Stimulated activated naive CD8-positive, alpha-beta T cell treated with anti-CD3 and anti-CD28 coated beads, Interleukin-15, amount 100 ng/mL, for 72 hours (primary cell): ENCODE measurements at regions not wholly inside any gene's neighbourhood (a gene's known extent, or its start where the extent isn't known, plus 50 kb on each side); places are given as distances from the start of the nearest gene placed in this dataset.

ENCODE experiments used
- ATAC-seq: fragments of 150-1000 bp; cut with Tn5 transposase; 2 replicates; pipeline ENCODE4 v1.10.0; 2021; ENCODE audit warnings: mild to moderate bottlenecking, moderate library complexity
- DNase-seq, 2 donors: peaks; one replicate each; pipeline ENCODE4 v3.0.0; 2021 to 2022
- H3K27ac Mint-ChIP-seq, 2 donors: one replicate each; pipeline ENCODE4 v1.8.0; 2022; ENCODE audit warnings: mild to moderate bottlenecking in 2 of 2, mixed read lengths in 2 of 2, moderate library complexity in 2 of 2
- H3K27me3 Mint-ChIP-seq: one replicate; pipeline ENCODE4 v1.8.0; 2022; ENCODE audit warnings: mixed read lengths
- H3K4me1 Mint-ChIP-seq: one replicate; pipeline ENCODE4 v1.8.0; 2022; ENCODE audit warnings: mild to moderate bottlenecking, mixed read lengths
- H3K4me3 Mint-ChIP-seq, 2 donors: one replicate each; pipeline ENCODE4 v1.8.0; 2022; ENCODE audit warnings: mild to moderate bottlenecking in 2 of 2, mixed read lengths in 2 of 2, moderate library complexity in 1 of 2
- H3K9me3 Mint-ChIP-seq, 2 donors: one replicate each; pipeline ENCODE4 v1.8.0; 2022; ENCODE audit warnings: mixed read lengths in 2 of 2

DNA sequence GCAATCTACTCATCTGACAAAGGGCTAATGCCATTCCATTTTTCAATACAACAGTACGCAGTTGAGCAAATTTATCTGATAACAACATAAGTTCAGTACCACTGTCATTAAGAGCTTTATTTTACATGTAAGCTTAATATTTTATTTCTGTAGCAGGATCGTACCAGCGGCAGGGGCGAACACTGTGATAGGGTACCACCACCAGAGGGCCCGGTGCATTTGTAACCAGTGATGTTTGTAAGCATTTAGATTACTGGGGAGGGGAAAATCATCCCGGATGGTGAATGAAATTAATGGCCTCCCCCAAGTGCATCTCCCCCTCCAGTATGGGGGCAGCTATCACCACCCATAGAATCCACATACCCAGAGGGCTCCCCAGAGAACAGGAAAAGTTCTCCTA is 179.0 kb downstream of the ADGRA3 start:
- H3K4me3 Mint-ChIP-seq = no peak overlapping the region
- DNase-seq (no peak), ATAC-seq (no peak)

DNA sequence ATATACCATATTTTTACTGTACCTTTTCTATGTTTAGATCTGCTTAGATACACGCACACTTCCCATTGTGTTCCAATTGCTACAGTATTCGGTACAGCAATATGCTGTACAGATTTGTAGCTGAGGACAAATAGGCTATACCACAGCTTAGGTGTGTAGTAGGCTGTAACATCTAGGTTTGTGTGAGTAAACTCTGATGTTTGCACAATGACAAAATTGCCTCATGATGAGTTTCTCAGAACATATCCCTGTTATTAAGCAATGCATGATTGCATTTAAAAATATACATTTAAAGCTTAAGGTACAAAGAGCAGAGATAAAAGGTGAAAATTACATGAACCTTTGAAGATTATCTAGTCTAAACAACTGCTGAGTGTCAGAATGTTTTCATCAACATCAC is 181.7 kb downstream of the ADGRA3 start:
- ATAC-seq = no peak

More for the DNA sequence above, 179.0 kb downstream of the ADGRA3 start:
- H3K27ac Mint-ChIP-seq = no peak overlapping the region
- H3K27me3 Mint-ChIP-seq = no peaks in the 10 kb centered on the region
- no peaks in the 10 kb centered on the region for H3K4me1 Mint-ChIP-seq
- peaks cover 0 to 7% of the 10 kb centered on the region in 2 donors for H3K9me3 Mint-ChIP-seq

GRCh38 chr4:22324422-22324821 is 191.4 kb downstream of the ADGRA3 start:
- Mint-ChIP-seq H3K9me3 (no peaks in the 10 kb centered on the region), H3K4me1 (no peaks in the 10 kb centered on the region), H3K27ac (no peak overlapping the region), H3K4me3 (no peak overlapping the region), H3K27me3 (no peaks in the 10 kb centered on the region)
- no peak for DNase-seq
- no peak for ATAC-seq

More for the DNA sequence above, 181.7 kb downstream of the ADGRA3 start:
- Mint-ChIP-seq H3K4me3 (no peak overlapping the region), H3K27ac (no peak overlapping the region), H3K9me3 (peaks cover 0 to 7% of the 10 kb centered on the region in 2 donors), H3K27me3 (no peaks in the 10 kb centered on the region), H3K4me1 (no peaks in the 10 kb centered on the region)
- DNase-seq = no peak

GRCh38 chr4:22323691-22324090 is 192.2 kb downstream of the ADGRA3 start:
- H3K4me1 Mint-ChIP-seq = no peaks in the 10 kb centered on the region
- ATAC-seq (no peak), DNase-seq (no peak)
- H3K4me3 Mint-ChIP-seq = no peak overlapping the region
- no peaks in the 10 kb centered on the region for H3K27me3 Mint-ChIP-seq
- peak overlapping the region in 1 of 2 donors; percentile 67 for H3K27ac Mint-ChIP-seq
- H3K9me3 Mint-ChIP-seq = no peaks in the 10 kb centered on the region

DNA sequence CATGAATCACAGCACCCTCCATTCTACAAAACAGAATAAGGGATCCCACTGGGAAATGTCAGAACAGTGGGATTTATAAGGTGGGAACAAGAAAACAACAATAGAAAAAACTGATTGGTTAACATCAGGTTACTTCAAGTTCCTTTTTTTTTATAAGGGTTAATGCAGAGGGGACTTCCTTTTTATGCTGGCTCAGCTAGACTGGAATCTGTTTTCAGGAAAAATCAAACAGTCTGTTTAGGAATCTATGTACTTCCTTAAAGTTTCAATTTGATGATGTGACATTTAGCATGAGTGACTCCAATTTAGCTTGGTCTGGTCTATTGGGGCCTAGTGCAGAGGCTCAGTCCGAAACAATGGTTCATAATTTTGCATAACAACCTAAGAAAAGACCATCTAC is 192.9 kb downstream of the ADGRA3 start:
- DNase-seq (no peak), ATAC-seq (no peak)
- Mint-ChIP-seq H3K9me3 (no peaks in the 10 kb centered on the region), H3K27me3 (no peaks in the 10 kb centered on the region), H3K27ac (no peak overlapping the region), H3K4me3 (no peak overlapping the region), H3K4me1 (no peaks in the 10 kb centered on the region)

GRCh38 chr4:22315628-22316027 is 200.2 kb downstream of the ADGRA3 start:
- Mint-ChIP-seq H3K4me1 (no peaks in the 10 kb centered on the region), H3K27ac (no peak overlapping the region), H3K27me3 (no peaks in the 10 kb centered on the region), H3K9me3 (no peaks in the 10 kb centered on the region), H3K4me3 (no peak overlapping the region)
- DNase-seq (no peak), ATAC-seq (no peak)

GRCh38 chr4:22313976-22314375 is 201.9 kb downstream of the ADGRA3 start:
- no peak overlapping the region for H3K4me3 Mint-ChIP-seq
- no peak overlapping the region for H3K27ac Mint-ChIP-seq
- H3K27me3 Mint-ChIP-seq = no peaks in the 10 kb centered on the region

DNA sequence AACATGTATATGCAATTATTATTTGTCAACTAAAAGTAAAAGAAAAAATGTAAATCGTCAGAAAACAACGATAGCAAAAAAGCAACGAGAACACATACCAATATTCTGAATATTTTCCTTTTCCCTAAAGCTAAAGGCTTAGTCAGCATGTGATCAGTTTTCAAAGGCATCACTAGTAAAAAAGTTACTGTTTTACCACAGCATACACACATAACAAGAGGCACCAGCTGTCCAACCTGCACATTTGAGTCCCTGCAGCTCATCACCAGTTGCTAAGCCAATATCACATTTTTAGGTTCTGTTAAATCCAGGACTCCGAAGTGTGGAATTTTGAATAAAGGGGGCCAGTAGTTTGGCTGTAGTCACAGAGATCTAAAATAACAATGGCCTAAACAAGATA is 203.8 kb downstream of the ADGRA3 start:
- DNase-seq (no peak), ATAC-seq (no peak)
- no peaks in the 10 kb centered on the region for H3K9me3 Mint-ChIP-seq
- H3K27ac Mint-ChIP-seq = no peak overlapping the region
- no peak overlapping the region for H3K4me3 Mint-ChIP-seq
- no peaks in the 10 kb centered on the region for H3K27me3 Mint-ChIP-seq
- H3K4me1 Mint-ChIP-seq = no peaks in the 10 kb centered on the region

More at GRCh38 chr4:22313976-22314375, 201.9 kb downstream of the ADGRA3 start:
- no peak for DNase-seq
- no peak for ATAC-seq
- H3K9me3 Mint-ChIP-seq = no peaks in the 10 kb centered on the region
- no peaks in the 10 kb centered on the region for H3K4me1 Mint-ChIP-seq

GRCh38 chr4:22301253-22301652 is 214.6 kb downstream of the ADGRA3 start:
- Mint-ChIP-seq H3K4me1 (no peaks in the 10 kb centered on the region), H3K4me3 (no peak overlapping the region), H3K9me3 (peaks cover 26 to 32% of the 10 kb centered on the region in 2 donors), H3K27me3 (no peaks in the 10 kb centered on the region), H3K27ac (no peak overlapping the region)
- ATAC-seq = no peak
- no peak for DNase-seq

- Mint-ChIP-seq H3K4me1 (no peaks in the 10 kb centered on the region), H3K9me3 (peaks cover 20 to 24% of the 10 kb centered on the region in 2 donors), H3K27me3 (no peaks in the 10 kb centered on the region), H3K27ac (no peak overlapping the region), H3K4me3 (no peak overlapping the region)
- no peak for DNase-seq
- ATAC-seq = no peak
Measured at GRCh38 chr4:22299678-22300077, 216.2 kb downstream of the ADGRA3 start.

DNA sequence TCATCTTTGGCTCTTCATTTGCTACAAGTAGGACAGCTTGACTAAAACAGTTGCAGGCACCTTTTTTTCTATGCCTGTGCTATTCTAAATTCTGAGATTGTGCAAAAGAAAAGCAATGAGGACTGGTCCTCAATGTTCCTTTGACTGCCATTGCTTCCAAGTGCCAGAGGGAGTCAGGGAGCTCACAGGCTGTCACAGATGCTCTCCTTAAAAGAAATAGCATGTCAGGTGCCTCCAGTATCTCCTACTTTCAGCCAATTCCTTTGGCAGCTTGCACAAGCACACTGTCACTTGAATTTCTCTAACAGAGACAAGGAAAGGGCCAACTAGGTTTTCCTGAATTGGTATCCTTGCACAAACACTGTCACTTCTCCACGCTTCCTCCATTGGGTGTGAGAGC is 228.2 kb downstream of the ADGRA3 start:
- no peak overlapping the region for H3K27ac Mint-ChIP-seq
- ATAC-seq (no peak), DNase-seq (no peak)
- H3K9me3 Mint-ChIP-seq = peaks cover 11 to 28% of the 10 kb centered on the region in 2 donors
- H3K27me3 Mint-ChIP-seq = peaks cover 10% of the 10 kb centered on the region
- no peaks in the 10 kb centered on the region for H3K4me1 Mint-ChIP-seq
- H3K4me3 Mint-ChIP-seq = no peak overlapping the region

DNA sequence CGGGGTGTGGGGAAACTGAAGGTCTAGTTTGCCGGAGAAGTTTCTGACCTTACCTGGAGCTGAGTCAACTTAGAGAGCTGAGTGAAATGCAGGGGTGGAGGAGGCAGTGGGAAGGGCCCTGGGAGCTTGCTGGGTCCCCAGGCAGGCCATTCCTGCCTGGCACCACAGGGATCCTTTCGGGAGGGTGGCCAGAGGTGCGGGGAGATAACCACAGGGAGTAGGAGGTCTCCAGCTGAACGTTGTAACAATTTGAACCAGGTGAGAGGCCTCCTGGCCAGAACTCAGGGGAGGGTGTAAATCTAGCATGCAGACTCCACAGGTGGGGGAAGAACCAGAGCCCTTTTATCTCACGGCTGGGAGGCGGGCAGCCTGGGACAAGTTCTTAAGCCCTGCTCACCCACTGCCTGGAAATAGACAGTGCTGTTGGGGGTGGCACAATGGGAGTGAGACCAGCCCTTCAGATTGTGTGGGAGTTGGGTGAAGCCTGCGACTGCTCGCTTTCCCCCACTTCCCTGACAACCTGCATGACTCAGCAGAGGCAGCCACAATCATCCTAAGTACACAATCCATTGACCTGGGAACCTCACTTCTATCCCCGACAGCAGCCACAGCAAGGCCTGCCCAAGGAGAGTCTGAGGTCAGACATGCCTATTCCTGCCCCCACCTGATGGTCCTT is 247.4 kb downstream of the ADGRA3 start:
- DNase-seq (no peak), ATAC-seq (no peak)
- Mint-ChIP-seq H3K4me1 (no peaks in the 10 kb centered on the region), H3K27ac (no peak overlapping the region), H3K27me3 (no peaks in the 10 kb centered on the region), H3K9me3 (peaks cover 30 to 43% of the 10 kb centered on the region in 2 donors), H3K4me3 (no peak overlapping the region)

- Mint-ChIP-seq H3K9me3 (peaks cover 0 to 33% of the 10 kb centered on the region in 2 donors), H3K27me3 (no peaks in the 10 kb centered on the region)
- ATAC-seq = no peak
Measured at GRCh38 chr4:22264261-22264660, 251.6 kb downstream of the ADGRA3 start.

GRCh38 chr4:22253431-22253830 is 262.4 kb downstream of the ADGRA3 start:
- no peak for DNase-seq
- ATAC-seq = no peak
- Mint-ChIP-seq H3K27me3 (no peaks in the 10 kb centered on the region), H3K9me3 (no peaks in the 10 kb centered on the region), H3K27ac (no peak overlapping the region), H3K4me3 (no peak overlapping the region), H3K4me1 (no peaks in the 10 kb centered on the region)

More at GRCh38 chr4:22264261-22264660, 251.6 kb downstream of the ADGRA3 start:
- H3K4me3 Mint-ChIP-seq = no peak overlapping the region
- DNase-seq = no peak
- H3K4me1 Mint-ChIP-seq = no peaks in the 10 kb centered on the region
- no peak overlapping the region for H3K27ac Mint-ChIP-seq

DNA sequence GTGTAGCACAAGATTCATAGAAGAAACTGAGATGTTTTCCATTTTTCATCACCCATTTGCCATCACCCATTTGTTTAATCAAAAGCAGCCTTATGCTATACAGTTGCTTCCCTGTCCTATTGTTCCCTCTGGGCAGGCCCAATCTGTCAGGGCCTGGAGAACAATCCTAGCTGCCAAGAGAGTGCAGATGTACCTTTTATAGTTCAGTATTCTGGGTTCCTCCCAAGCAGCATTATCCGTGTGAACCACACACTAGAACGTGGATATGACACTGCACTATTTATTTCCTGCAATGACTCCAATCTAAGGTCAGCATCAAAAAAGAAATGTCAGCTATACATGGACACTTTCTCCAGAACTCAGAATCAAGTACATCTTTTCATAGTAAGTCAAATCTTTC is 269.0 kb downstream of the ADGRA3 start:
- no peaks in the 10 kb centered on the region for H3K27me3 Mint-ChIP-seq
- H3K4me1 Mint-ChIP-seq = no peaks in the 10 kb centered on the region
- DNase-seq = no peak
- peak overlapping the region in 1 of 2 donors; percentile 47 for H3K27ac Mint-ChIP-seq
- H3K9me3 Mint-ChIP-seq = peaks cover 0 to 5% of the 10 kb centered on the region in 2 donors
- H3K4me3 Mint-ChIP-seq = no peak overlapping the region
- no peak for ATAC-seq

GRCh38 chr4:22245294-22245693 is 270.6 kb downstream of the ADGRA3 start:
- Mint-ChIP-seq H3K4me3 (no peak overlapping the region), H3K9me3 (peaks cover under 1 to 5% of the 10 kb centered on the region in 2 donors), H3K4me1 (no peaks in the 10 kb centered on the region), H3K27me3 (no peaks in the 10 kb centered on the region), H3K27ac (no peak overlapping the region)
- ATAC-seq = no peak
- DNase-seq = no peak

DNA sequence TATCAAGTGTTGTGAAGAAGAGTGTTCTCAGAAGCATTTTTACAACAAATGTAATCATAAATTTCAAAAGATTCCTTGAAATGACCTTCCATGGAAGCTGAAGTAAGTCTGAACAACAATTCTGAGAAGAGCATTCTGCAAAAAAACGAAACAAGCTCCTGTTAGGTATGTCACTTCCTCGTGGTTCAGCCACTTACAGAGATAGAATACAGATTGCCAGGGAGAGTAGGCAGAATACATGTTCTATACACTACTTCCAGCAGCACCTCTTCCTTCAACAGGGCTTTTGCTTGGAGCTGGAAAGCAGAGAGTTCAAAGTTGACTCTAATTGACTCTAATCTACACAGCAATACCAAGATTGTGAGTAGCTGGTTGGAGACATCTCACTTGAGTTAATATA is 274.5 kb downstream of the ADGRA3 start:
- Mint-ChIP-seq H3K9me3 (peaks cover 0 to 9% of the 10 kb centered on the region in 2 donors), H3K27me3 (no peaks in the 10 kb centered on the region), H3K4me3 (no peak overlapping the region), H3K4me1 (peaks cover 9% of the 10 kb centered on the region), H3K27ac (no peak overlapping the region)
- DNase-seq (no peak), ATAC-seq (peak; percentile 33)
